SW480 (cell line): ENCODE measurements at regions not wholly inside any gene's neighbourhood (a gene's known extent, or its start where the extent isn't known, plus 50 kb on each side); places are given as distances from the start of the nearest gene placed in this dataset.
A peak's percentile ranks its signal among the peaks of the same experiment; 100 is the strongest.

Experiments used
- DNase-seq: peaks from one replicate; pipeline ENCODE4 v3.0.0-alpha.2; 2016; ENCODE audit warnings: low spot score

GRCh38 chr12:125890366-125890905 lies 825.2 kb downstream of the AACS start:
- DNase-seq = no peak

- DNase-seq = no peak
Measured at GRCh38 chr12:125890971-125891370, 825.7 kb downstream of the AACS start.

- no peak for DNase-seq
Measured at GRCh38 chr12:125892276-125892675, 827.0 kb downstream of the AACS start.

GRCh38 chr12:125902991-125903390 lies 837.8 kb downstream of the AACS start:
- no peak for DNase-seq

GRCh38 chr12:125907351-125907750 lies 842.1 kb downstream of the AACS start:
- no peak for DNase-seq

- no peak for DNase-seq
Measured at GRCh38 chr12:125919856-125920470, 854.7 kb downstream of the AACS start.

GRCh38 chr12:125922330-125922729 lies 857.1 kb downstream of the AACS start:
- no peak for DNase-seq

- no peak for DNase-seq
Measured at GRCh38 chr12:125936502-125936901, 871.3 kb downstream of the AACS start.

GRCh38 chr12:125944446-125944845 lies 879.2 kb downstream of the AACS start:
- no peak for DNase-seq

GRCh38 chr12:125949471-125949870 lies 884.2 kb downstream of the AACS start:
- no peak for DNase-seq

- no peak for DNase-seq
Measured at GRCh38 chr12:125954362-125954761, 889.1 kb downstream of the AACS start.

- DNase-seq = no peak
Measured at GRCh38 chr12:125956186-125956585, 891.0 kb downstream of the AACS start.

GRCh38 chr12:125966641-125967040 lies 901.4 kb downstream of the AACS start:
- DNase-seq = no peak

GRCh38 chr12:125968413-125968812 lies 903.2 kb downstream of the AACS start:
- no peak for DNase-seq

GRCh38 chr12:125971981-125972380 lies 906.7 kb downstream of the AACS start:
- no peak for DNase-seq

GRCh38 chr12:125978286-125978685 lies 913.1 kb downstream of the AACS start:
- DNase-seq = no peak

- DNase-seq = no peak
Measured at GRCh38 chr12:125981610-125982253, 916.5 kb downstream of the AACS start.

- peak; percentile 5 for DNase-seq
Measured at GRCh38 chr12:125983094-125983783, 918.0 kb downstream of the AACS start.

GRCh38 chr12:125983784-125984500 lies 918.7 kb downstream of the AACS start:
- no peak for DNase-seq

GRCh38 chr12:125988545-125988944 lies 923.3 kb downstream of the AACS start:
- no peak for DNase-seq

GRCh38 chr12:125989696-125990095 lies 924.5 kb downstream of the AACS start:
- DNase-seq = no peak

GRCh38 chr12:125996443-125996842 lies 931.2 kb downstream of the AACS start:
- no peak for DNase-seq
